Fibroblast of lung (primary cell): ENCODE measurements at regions not wholly inside any gene's neighbourhood (a gene's known extent, or its start where the extent isn't known, plus 50 kb on each side); places are given as distances from the start of the nearest gene placed in this dataset.

Experiments
- DNase-seq, 2 donors: peaks; one replicate each; pipeline versions ENCODE4 v3.0.0 to v3.0.0-alpha.2; 2010; ENCODE audit warnings: low read depth in 2 of 2
- H2AFZ ChIP-seq: 2 replicates; pipeline ENCODE4 v1.5.1; 2012; ENCODE audit warnings: low read length, control low read depth, inconsistent platforms
- H3K27ac ChIP-seq: 2 replicates; pipeline ENCODE4 v1.5.1; 2011; ENCODE audit warnings: low read length, control low read depth; ENCODE audit not compliant: insufficient read depth
- H3K27me3 ChIP-seq: 2 replicates; pipeline ENCODE4 v1.5.1; 2011; ENCODE audit warnings: mild to moderate bottlenecking, low read length; ENCODE audit not compliant: control insufficient read depth, insufficient read depth
- H3K36me3 ChIP-seq: 2 replicates; pipeline ENCODE4 v1.5.1; 2011; ENCODE audit warnings: low read length; ENCODE audit not compliant: control insufficient read depth, insufficient read depth
- H3K4me1 ChIP-seq: 2 replicates; pipeline ENCODE4 v1.5.1; 2011; ENCODE audit warnings: low read length; ENCODE audit not compliant: control insufficient read depth, insufficient read depth; ENCODE audit errors: extremely low read depth
- H3K4me2 ChIP-seq: 2 replicates; pipeline ENCODE4 v1.5.1; 2011; ENCODE audit warnings: low read length, control low read depth; ENCODE audit not compliant: insufficient read depth; ENCODE audit errors: extremely low read depth
- H3K4me3 ChIP-seq, 4 experiments: fragments of 200-600 bp in 1 of 4; sonication (generic) in 1 of 4; replicated peaks in 1 of 4; 2 replicates each; pipeline ENCODE4 v1.5.1; 2011 to 2016; ENCODE audit warnings: low read length in 4 of 4, low read depth in 3 of 4, mild to moderate bottlenecking in 3 of 4, control low read depth in 2 of 4, inconsistent platforms in 1 of 4, mixed read lengths in 1 of 4; ENCODE audit not compliant: insufficient read depth in 1 of 4; ENCODE audit errors: control extremely low read depth in 1 of 4
- H3K79me2 ChIP-seq: 2 replicates; pipeline ENCODE4 v1.5.1; 2012; ENCODE audit warnings: mild to moderate bottlenecking, low read length, inconsistent platforms; ENCODE audit not compliant: control insufficient read depth, insufficient read depth
- H3K9ac ChIP-seq: 2 replicates; pipeline ENCODE4 v1.5.1; 2011; ENCODE audit warnings: mild to moderate bottlenecking, low read length, control low read depth; ENCODE audit not compliant: insufficient read depth
- H3K9me3 ChIP-seq: 2 replicates; pipeline ENCODE4 v1.5.1; 2012; ENCODE audit warnings: low read depth, low read length; ENCODE audit not compliant: control insufficient read depth, insufficient read depth
- H4K20me1 ChIP-seq: 2 replicates; pipeline ENCODE4 v1.5.1; 2011; ENCODE audit warnings: low read length; ENCODE audit not compliant: control insufficient read depth, insufficient read depth; ENCODE audit errors: extremely low read depth
- CTCF ChIP-seq, 2 donors: IDR thresholded peaks in 1 of 2; conservative IDR thresholded peaks in 1 of 2; 1 replicate in 1 of 2; 2 replicates in 1 of 2; pipeline ENCODE4 v1.5.1; 2011 to 2012; ENCODE audit warnings: low read length in 2 of 2, control low read depth in 1 of 2, inconsistent platforms in 1 of 2, low read depth in 1 of 2, mild to moderate bottlenecking in 1 of 2
- EZH2 ChIP-seq: IDR thresholded peaks from 2 replicates; pipeline ENCODE4 v1.5.1; 2012; ENCODE audit warnings: low read length, control low read depth, mild to moderate bottlenecking; ENCODE audit errors: missing control alignments

- DNase-seq, result no peak
- TF ChIP-seq CTCF (conservative IDR thresholded peaks at IDR 0.05 in 1 of 2, IDR thresholded peaks at IDR 0.05 in 1 of 2; ENCODE audit: low read depth in 1 of 2, low read length in 2 of 2) (no peak), EZH2 (no peak)
- Histone ChIP-seq H2AFZ (no peak overlapping the region), H3K36me3 (no peaks in the 10 kb centered on the region), H3K27ac (no peak overlapping the region), H3K27me3 (no peaks in the 10 kb centered on the region), H3K9me3 (no peaks in the 10 kb centered on the region), H3K4me3 (no peak overlapping the region), H3K4me2 (no peak overlapping the region), H4K20me1 (no peaks in the 10 kb centered on the region), H3K79me2 (no peaks in the 10 kb centered on the region), H3K9ac (no peak overlapping the region), H3K4me1 (no peaks in the 10 kb centered on the region)
These were observed 132.0 kb upstream of the ZSWIM2 start for GRCh38 chr2:186980787-186981550.

- H3K27ac ChIP-seq, result no peak overlapping the region
- no peaks in the 10 kb centered on the region for H3K4me1 ChIP-seq
- H2AFZ ChIP-seq, result no peak overlapping the region
- no peaks in the 10 kb centered on the region for H3K9me3 ChIP-seq
- H3K4me2 ChIP-seq, result no peak overlapping the region
- no peak overlapping the region for H3K4me3 ChIP-seq
- no peaks in the 10 kb centered on the region for H3K27me3 ChIP-seq
- no peaks in the 10 kb centered on the region for H4K20me1 ChIP-seq
- no peaks in the 10 kb centered on the region for H3K79me2 ChIP-seq
- no peak for DNase-seq
- no peak overlapping the region for H3K9ac ChIP-seq
- no peaks in the 10 kb centered on the region for H3K36me3 ChIP-seq
- TF ChIP-seq EZH2 (no peak), CTCF (conservative IDR thresholded peaks at IDR 0.05 in 1 of 2, IDR thresholded peaks at IDR 0.05 in 1 of 2; ENCODE audit: low read depth in 1 of 2, low read length in 2 of 2) (no peak)
These were observed 131.1 kb upstream of the ZSWIM2 start for GRCh38 chr2:186980117-186980442.

GRCh38 chr2:186979439-186980116 lies 130.6 kb upstream of the ZSWIM2 start:
- Histone ChIP-seq H3K9ac (no peak overlapping the region), H3K27me3 (no peaks in the 10 kb centered on the region), H3K4me2 (no peak overlapping the region), H3K4me1 (no peaks in the 10 kb centered on the region), H3K9me3 (no peaks in the 10 kb centered on the region), H3K27ac (no peak overlapping the region), H3K4me3 (no peak overlapping the region), H2AFZ (no peak overlapping the region), H3K36me3 (no peaks in the 10 kb centered on the region), H4K20me1 (no peaks in the 10 kb centered on the region), H3K79me2 (no peaks in the 10 kb centered on the region)
- no peak for TF ChIP-seq EZH2
- TF ChIP-seq CTCF (conservative IDR thresholded peaks at IDR 0.05 in 1 of 2, IDR thresholded peaks at IDR 0.05 in 1 of 2; ENCODE audit: low read depth in 1 of 2, low read length in 2 of 2), result no peak
- no peak for DNase-seq
